ENCODE measurements at regions not wholly inside any gene's neighbourhood (a gene's known extent, or its start where the extent isn't known, plus 50 kb on each side); places are given as distances from the start of the nearest gene placed in this dataset.

DNA sequence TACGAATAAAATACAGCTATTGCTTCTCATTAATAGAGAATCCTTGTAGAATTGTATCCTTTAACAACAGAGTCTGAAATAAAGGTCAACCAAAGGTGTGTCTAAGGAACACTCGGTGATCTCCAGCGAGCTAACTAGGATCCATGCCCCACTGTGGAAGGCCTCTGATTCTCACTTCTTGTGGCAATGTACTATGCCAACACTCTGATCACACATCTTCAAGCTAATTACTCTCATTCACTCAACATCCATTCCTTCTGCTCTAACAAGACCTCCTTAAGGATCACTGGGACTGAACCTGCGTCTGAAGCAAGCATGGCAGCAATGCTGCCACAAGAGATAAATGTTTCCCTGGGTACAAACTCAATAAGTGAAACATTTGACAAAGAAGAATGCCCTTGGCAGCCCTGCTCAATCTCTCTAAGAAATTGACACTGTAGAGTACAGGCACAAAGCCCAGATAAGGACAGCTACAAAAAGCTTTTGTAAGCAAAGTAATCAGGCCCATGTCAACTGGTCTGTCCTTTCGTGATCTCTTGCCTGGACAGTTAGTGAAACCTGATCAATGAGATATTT is 74.6 kb upstream of the PARD3B start:
- no peak for DNase-seq (ENCODE audit: low spot score)
- Histone ChIP-seq H3K79me2 (replicated peaks; ENCODE audit: insufficient read depth) (no peaks in the 10 kb centered on the region), H3K4me1 (ENCODE audit: insufficient read depth) (no peaks in the 10 kb centered on the region), H3K27ac (ENCODE audit: low read depth) (no peak overlapping the region), H3K27me3 (ENCODE audit: insufficient read depth) (no peaks in the 10 kb centered on the region), H3K36me3 (ENCODE audit: insufficient read depth) (no peaks in the 10 kb centered on the region), H3K9me2 (ENCODE audit: insufficient read depth) (no peaks in the 10 kb centered on the region; the same call in none of the 2 replicates), H3K4me3 (no peak overlapping the region), H2AFZ (no peak overlapping the region), H4K20me1 (replicated peaks; ENCODE audit: insufficient read depth) (no peaks in the 10 kb centered on the region), H3K4me2 (no peak overlapping the region), H3F3A (replicated peaks; ENCODE audit: low read depth) (no peaks in the 10 kb centered on the region)
- no peak for ATAC-seq
- Mint-ChIP-seq H3K36me3 (ENCODE audit: low read depth) (no peaks in the 10 kb centered on the region), H3K4me1 (no peaks in the 10 kb centered on the region), H3K27me3 (ENCODE audit: insufficient read depth, low read depth, poor library complexity) (no peaks in the 10 kb centered on the region), H3K4me3 (no peak overlapping the region), H3K27ac (no peak overlapping the region), H3K9me3 (no peaks in the 10 kb centered on the region; the same call in 1 of the 3 replicates)
- no peak for TF ChIP-seq POLR2AphosphoS5 (IDR thresholded peaks at IDR 0.05; ENCODE audit: low read depth)
- TF ChIP-seq, protein P1, sequence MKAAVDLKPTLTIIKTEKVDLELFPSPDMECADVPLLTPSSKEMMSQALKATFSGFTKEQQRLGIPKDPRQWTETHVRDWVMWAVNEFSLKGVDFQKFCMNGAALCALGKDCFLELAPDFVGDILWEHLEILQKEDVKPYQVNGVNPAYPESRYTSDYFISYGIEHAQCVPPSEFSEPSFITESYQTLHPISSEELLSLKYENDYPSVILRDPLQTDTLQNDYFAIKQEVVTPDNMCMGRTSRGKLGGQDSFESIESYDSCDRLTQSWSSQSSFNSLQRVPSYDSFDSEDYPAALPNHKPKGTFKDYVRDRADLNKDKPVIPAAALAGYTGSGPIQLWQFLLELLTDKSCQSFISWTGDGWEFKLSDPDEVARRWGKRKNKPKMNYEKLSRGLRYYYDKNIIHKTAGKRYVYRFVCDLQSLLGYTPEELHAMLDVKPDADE (IDR thresholded peaks at IDR 0.05) = no peak
- TF ChIP-seq JUNB (IDR thresholded peaks at IDR 0.05; ENCODE audit: unreplicated experiment) = no peak
- TF ChIP-seq, protein P2, sequence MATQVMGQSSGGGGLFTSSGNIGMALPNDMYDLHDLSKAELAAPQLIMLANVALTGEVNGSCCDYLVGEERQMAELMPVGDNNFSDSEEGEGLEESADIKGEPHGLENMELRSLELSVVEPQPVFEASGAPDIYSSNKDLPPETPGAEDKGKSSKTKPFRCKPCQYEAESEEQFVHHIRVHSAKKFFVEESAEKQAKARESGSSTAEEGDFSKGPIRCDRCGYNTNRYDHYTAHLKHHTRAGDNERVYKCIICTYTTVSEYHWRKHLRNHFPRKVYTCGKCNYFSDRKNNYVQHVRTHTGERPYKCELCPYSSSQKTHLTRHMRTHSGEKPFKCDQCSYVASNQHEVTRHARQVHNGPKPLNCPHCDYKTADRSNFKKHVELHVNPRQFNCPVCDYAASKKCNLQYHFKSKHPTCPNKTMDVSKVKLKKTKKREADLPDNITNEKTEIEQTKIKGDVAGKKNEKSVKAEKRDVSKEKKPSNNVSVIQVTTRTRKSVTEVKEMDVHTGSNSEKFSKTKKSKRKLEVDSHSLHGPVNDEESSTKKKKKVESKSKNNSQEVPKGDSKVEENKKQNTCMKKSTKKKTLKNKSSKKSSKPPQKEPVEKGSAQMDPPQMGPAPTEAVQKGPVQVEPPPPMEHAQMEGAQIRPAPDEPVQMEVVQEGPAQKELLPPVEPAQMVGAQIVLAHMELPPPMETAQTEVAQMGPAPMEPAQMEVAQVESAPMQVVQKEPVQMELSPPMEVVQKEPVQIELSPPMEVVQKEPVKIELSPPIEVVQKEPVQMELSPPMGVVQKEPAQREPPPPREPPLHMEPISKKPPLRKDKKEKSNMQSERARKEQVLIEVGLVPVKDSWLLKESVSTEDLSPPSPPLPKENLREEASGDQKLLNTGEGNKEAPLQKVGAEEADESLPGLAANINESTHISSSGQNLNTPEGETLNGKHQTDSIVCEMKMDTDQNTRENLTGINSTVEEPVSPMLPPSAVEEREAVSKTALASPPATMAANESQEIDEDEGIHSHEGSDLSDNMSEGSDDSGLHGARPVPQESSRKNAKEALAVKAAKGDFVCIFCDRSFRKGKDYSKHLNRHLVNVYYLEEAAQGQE (IDR thresholded peaks at IDR 0.05; ENCODE audit: unreplicated experiment) = no peak
- no peak for TF ChIP-seq ZNF114 (CRISPR knock-in tag; IDR thresholded peaks at IDR 0.05)
- TF ChIP-seq ZNF331 (CRISPR knock-in tag; IDR thresholded peaks at IDR 0.05; ENCODE audit: low read depth) = no peak
- TF ChIP-seq NANOG (IDR thresholded peaks at IDR 0.05; ENCODE audit: borderline replicate concordance) = no peak
- no peak for TF ChIP-seq STAT1 (IDR thresholded peaks at IDR 0.05; ENCODE audit: unreplicated experiment)
- no peak for TF ChIP-seq EZH2phosphoT487 (IDR thresholded peaks at IDR 0.05; ENCODE audit: unreplicated experiment)
- no peak for TF ChIP-seq CREB1 (CRISPR knock-in tag; IDR thresholded peaks at IDR 0.05; ENCODE audit: low read depth)
- no peak for TF ChIP-seq EZH2 (IDR thresholded peaks at IDR 0.05; ENCODE audit: low read depth, unreplicated experiment)
- TF ChIP-seq, protein P3, sequence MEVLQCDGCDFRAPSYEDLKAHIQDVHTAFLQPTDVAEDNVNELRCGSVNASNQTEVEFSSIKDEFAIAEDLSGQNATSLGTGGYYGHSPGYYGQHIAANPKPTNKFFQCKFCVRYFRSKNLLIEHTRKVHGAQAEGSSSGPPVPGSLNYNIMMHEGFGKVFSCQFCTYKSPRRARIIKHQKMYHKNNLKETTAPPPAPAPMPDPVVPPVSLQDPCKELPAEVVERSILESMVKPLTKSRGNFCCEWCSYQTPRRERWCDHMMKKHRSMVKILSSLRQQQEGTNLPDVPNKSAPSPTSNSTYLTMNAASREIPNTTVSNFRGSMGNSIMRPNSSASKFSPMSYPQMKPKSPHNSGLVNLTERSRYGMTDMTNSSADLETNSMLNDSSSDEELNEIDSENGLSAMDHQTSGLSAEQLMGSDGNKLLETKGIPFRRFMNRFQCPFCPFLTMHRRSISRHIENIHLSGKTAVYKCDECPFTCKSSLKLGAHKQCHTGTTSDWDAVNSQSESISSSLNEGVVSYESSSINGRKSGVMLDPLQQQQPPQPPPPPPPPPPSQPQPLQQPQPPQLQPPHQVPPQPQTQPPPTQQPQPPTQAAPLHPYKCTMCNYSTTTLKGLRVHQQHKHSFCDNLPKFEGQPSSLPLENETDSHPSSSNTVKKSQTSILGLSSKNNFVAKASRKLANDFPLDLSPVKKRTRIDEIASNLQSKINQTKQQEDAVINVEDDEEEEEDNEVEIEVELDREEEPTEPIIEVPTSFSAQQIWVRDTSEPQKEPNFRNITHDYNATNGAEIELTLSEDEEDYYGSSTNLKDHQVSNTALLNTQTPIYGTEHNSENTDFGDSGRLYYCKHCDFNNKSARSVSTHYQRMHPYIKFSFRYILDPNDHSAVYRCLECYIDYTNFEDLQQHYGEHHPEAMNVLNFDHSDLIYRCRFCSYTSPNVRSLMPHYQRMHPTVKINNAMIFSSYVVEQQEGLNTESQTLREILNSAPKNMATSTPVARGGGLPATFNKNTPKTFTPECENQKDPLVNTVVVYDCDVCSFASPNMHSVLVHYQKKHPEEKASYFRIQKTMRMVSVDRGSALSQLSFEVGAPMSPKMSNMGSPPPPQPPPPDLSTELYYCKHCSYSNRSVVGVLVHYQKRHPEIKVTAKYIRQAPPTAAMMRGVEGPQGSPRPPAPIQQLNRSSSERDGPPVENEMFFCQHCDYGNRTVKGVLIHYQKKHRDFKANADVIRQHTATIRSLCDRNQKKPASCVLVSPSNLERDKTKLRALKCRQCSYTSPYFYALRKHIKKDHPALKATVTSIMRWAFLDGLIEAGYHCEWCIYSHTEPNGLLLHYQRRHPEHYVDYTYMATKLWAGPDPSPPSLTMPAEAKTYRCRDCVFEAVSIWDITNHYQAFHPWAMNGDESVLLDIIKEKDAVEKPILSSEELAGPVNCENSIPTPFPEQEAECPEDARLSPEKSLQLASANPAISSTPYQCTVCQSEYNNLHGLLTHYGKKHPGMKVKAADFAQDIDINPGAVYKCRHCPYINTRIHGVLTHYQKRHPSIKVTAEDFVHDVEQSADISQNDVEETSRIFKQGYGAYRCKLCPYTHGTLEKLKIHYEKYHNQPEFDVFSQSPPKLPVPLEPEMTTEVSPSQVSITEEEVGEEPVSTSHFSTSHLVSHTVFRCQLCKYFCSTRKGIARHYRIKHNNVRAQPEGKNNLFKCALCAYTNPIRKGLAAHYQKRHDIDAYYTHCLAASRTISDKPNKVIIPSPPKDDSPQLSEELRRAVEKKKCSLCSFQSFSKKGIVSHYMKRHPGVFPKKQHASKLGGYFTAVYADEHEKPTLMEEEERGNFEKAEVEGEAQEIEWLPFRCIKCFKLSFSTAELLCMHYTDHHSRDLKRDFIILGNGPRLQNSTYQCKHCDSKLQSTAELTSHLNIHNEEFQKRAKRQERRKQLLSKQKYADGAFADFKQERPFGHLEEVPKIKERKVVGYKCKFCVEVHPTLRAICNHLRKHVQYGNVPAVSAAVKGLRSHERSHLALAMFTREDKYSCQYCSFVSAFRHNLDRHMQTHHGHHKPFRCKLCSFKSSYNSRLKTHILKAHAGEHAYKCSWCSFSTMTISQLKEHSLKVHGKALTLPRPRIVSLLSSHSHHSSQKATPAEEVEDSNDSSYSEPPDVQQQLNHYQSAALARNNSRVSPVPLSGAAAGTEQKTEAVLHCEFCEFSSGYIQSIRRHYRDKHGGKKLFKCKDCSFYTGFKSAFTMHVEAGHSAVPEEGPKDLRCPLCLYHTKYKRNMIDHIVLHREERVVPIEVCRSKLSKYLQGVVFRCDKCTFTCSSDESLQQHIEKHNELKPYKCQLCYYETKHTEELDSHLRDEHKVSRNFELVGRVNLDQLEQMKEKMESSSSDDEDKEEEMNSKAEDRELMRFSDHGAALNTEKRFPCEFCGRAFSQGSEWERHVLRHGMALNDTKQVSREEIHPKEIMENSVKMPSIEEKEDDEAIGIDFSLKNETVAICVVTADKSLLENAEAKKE (CRISPR knock-in tag; IDR thresholded peaks at IDR 0.05) = no peak
- TF ChIP-seq, protein P4, sequence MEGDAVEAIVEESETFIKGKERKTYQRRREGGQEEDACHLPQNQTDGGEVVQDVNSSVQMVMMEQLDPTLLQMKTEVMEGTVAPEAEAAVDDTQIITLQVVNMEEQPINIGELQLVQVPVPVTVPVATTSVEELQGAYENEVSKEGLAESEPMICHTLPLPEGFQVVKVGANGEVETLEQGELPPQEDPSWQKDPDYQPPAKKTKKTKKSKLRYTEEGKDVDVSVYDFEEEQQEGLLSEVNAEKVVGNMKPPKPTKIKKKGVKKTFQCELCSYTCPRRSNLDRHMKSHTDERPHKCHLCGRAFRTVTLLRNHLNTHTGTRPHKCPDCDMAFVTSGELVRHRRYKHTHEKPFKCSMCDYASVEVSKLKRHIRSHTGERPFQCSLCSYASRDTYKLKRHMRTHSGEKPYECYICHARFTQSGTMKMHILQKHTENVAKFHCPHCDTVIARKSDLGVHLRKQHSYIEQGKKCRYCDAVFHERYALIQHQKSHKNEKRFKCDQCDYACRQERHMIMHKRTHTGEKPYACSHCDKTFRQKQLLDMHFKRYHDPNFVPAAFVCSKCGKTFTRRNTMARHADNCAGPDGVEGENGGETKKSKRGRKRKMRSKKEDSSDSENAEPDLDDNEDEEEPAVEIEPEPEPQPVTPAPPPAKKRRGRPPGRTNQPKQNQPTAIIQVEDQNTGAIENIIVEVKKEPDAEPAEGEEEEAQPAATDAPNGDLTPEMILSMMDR (conservative IDR thresholded peaks at IDR 0.05; ENCODE audit: low read depth in 2 of 2) = no peak

All from GM23338 (cell line).